SK-N-SH (cell line): ENCODE measurements at regions not wholly inside any gene's neighbourhood (a gene's known extent, or its start where the extent isn't known, plus 50 kb on each side); places are given as distances from the start of the nearest gene placed in this dataset.

Experiments used
- CTCF ChIA-PET: fragments of 300-600, 350-600 bp; formaldehyde crosslinking; extraction: SDS; loops from one replicate; lab custom pipeline; 2021; lab: Yijun Ruan, JAX
- POLR2A ChIA-PET: fragments of 350-600 bp; sonication (Branson Sonifier 250); formaldehyde crosslinking; extraction: SDS; loops from one replicate; lab custom pipeline; 2020; ENCODE audit warnings: antibody characterized with exemption, inconsistent platforms; lab: Yijun Ruan, JAX
- DNase-seq: peaks from one replicate; pipeline ENCODE4 v3.0.0; 2012
- H2AFZ ChIP-seq: fragments of 200-600 bp; sonication (generic); 2 replicates; pipeline ENCODE4 v1.8.1; 2016; ENCODE audit warnings: antibody characterized with exemption, mild to moderate bottlenecking, low read depth
- H3F3A ChIP-seq: fragments of 200-600 bp; sonication (generic); replicated peaks from 2 replicates; pipeline ENCODE3; 2016; ENCODE audit warnings: antibody characterized with exemption, mild to moderate bottlenecking; ENCODE audit not compliant: insufficient read depth
- H3K27ac ChIP-seq, 2 experiments: fragments of 200-500 bp in 1 of 2; fragments of 200-600 bp in 1 of 2; sonication (Bioruptor generic) in 1 of 2; sonication (generic), shearing (Covaris generic) in 1 of 2; 2 replicates each; pipeline versions ENCODE4 v1.5.1 to v1.6.1; 2014 to 2016; ENCODE audit warnings: low read depth in 2 of 2, inconsistent platforms in 1 of 2, low read length in 1 of 2, mild to moderate bottlenecking in 1 of 2, mixed read lengths in 1 of 2
- H3K27me3 ChIP-seq: fragments of 200-600 bp; sonication (generic), shearing (Covaris generic); 2 replicates; pipeline ENCODE4 v1.6.1; 2016; ENCODE audit warnings: mixed run types; ENCODE audit not compliant: insufficient read depth
- H3K36me3 ChIP-seq, 2 experiments: fragments of 200-500 bp in 1 of 2; fragments of 200-600 bp in 1 of 2; sonication (Bioruptor generic) in 1 of 2; sonication (generic) in 1 of 2; replicated peaks in 1 of 2; 2 replicates each; pipeline versions ENCODE3 to v1.5.1; 2014 to 2016; ENCODE audit warnings: low read length in 1 of 2, mild to moderate bottlenecking in 1 of 2; ENCODE audit not compliant: insufficient read depth in 2 of 2, control insufficient read depth in 1 of 2
- H3K4me1 ChIP-seq, 2 experiments: fragments of 200-500 bp in 1 of 2; fragments of 200-600 bp in 1 of 2; sonication (Bioruptor generic) in 1 of 2; sonication (generic), shearing (Covaris generic) in 1 of 2; 2 replicates each; pipeline versions ENCODE4 v1.5.1 to v1.6.1; 2014 to 2016; ENCODE audit warnings: low read depth in 1 of 2, low read length in 1 of 2, mixed run types in 1 of 2; ENCODE audit not compliant: insufficient read depth in 2 of 2, control insufficient read depth in 1 of 2
- H3K4me2 ChIP-seq: fragments of 200-600 bp; sonication (generic), shearing (Covaris generic); 2 replicates; pipeline ENCODE4 v1.6.1; 2017; ENCODE audit warnings: mixed run types
- H3K4me3 ChIP-seq, 2 experiments: fragments of 200-500 bp in 1 of 2; fragments of 200-600 bp in 1 of 2; sonication (Bioruptor generic) in 1 of 2; sonication (generic), shearing (Covaris generic) in 1 of 2; 2 replicates each; pipeline versions ENCODE4 v1.5.1 to v1.8.1; 2014 to 2016; ENCODE audit warnings: low read depth in 2 of 2, inconsistent platforms in 1 of 2, low read length in 1 of 2, mild to moderate bottlenecking in 1 of 2, mixed read lengths in 1 of 2, moderate library complexity in 1 of 2
- H3K79me2 ChIP-seq: fragments of 200-600 bp; sonication (generic); 2 replicates; pipeline ENCODE4 v1.8.1; 2017; ENCODE audit warnings: mild to moderate bottlenecking; ENCODE audit not compliant: insufficient read depth
- H3K9ac ChIP-seq: fragments of 200-600 bp; sonication (generic); 2 replicates; pipeline ENCODE4 v1.6.1; 2017; ENCODE audit warnings: mixed run types
- H3K9me2 ChIP-seq: fragments of 200-600 bp; sonication (generic); 2 replicates; pipeline ENCODE4 v1.6.1; 2017; ENCODE audit warnings: mixed run types
- H3K9me3 ChIP-seq: fragments of 200-600 bp; sonication (generic); 2 replicates; pipeline ENCODE4 v1.6.1; 2017; ENCODE audit warnings: mixed run types, mild to moderate bottlenecking, moderate library complexity
- H4K20me1 ChIP-seq: fragments of 200-600 bp; sonication (generic); 2 replicates; pipeline ENCODE4 v1.6.1; 2017; ENCODE audit warnings: mild to moderate bottlenecking, mixed run types; ENCODE audit not compliant: insufficient read depth
- CHD2 ChIP-seq: fragments of 150-350 bp; IDR thresholded peaks from 2 replicates; pipeline ENCODE4 v1.6.1; 2018; ENCODE audit warnings: low read length; ENCODE audit not compliant: partially characterized antibody
- EZH2phosphoT487 ChIP-seq: fragments of 200-600 bp; sonication (generic); IDR thresholded peaks from 2 replicates; pipeline ENCODE4 v1.6.1; 2017; ENCODE audit warnings: low read depth, mixed run types, mild to moderate bottlenecking, antibody characterized with exemption, moderate library complexity, borderline replicate concordance
- FOSL2 ChIP-seq: IDR thresholded peaks from 2 replicates; pipeline ENCODE4 v1.4.0; 2012; ENCODE audit warnings: low read depth, mild to moderate bottlenecking, moderate library complexity, borderline replicate concordance
- FOXJ3 ChIP-seq: sonication (generic); formaldehyde crosslinking; IDR thresholded peaks from 2 replicates; pipeline ENCODE4 v1.5.1; 2020; ENCODE audit warnings: mild to moderate bottlenecking, missing genetic modification reagents
- FOXM1 ChIP-seq: IDR thresholded peaks from 2 replicates; pipeline ENCODE4 v1.4.0; 2012; ENCODE audit warnings: low read depth, mild to moderate bottlenecking
- JUND ChIP-seq: IDR thresholded peaks from 2 replicates; pipeline ENCODE4 v1.4.0; 2012
- MAX ChIP-seq: IDR thresholded peaks from 2 replicates; pipeline ENCODE4 v1.4.0; 2012; ENCODE audit warnings: low read depth
- MEF2A ChIP-seq: IDR thresholded peaks from 2 replicates; pipeline ENCODE4 v1.4.0; 2012; ENCODE audit warnings: low read depth, borderline replicate concordance
- MXI1 ChIP-seq: IDR thresholded peaks from 2 replicates; pipeline ENCODE4 v1.6.1; 2012; ENCODE audit warnings: mild to moderate bottlenecking, low read depth, low read length, improper control_type of control experiment
- RAD21 ChIP-seq: IDR thresholded peaks from 2 replicates; pipeline ENCODE4 v1.6.1; 2012; ENCODE audit warnings: mild to moderate bottlenecking, low read length
- REST ChIP-seq: IDR thresholded peaks from 2 replicates; pipeline ENCODE4 v1.6.1; 2012; ENCODE audit warnings: mild to moderate bottlenecking, low read depth, low read length, moderate library complexity
- RFX5 ChIP-seq: IDR thresholded peaks from 2 replicates; pipeline ENCODE4 v1.6.1; 2012; ENCODE audit warnings: mild to moderate bottlenecking, improper control_type of control experiment, low read length
- SIN3A ChIP-seq: IDR thresholded peaks from 2 replicates; pipeline ENCODE4 v1.6.1; 2012; ENCODE audit warnings: low read depth, mild to moderate bottlenecking, low read length, moderate library complexity, borderline replicate concordance
- SMC3 ChIP-seq: IDR thresholded peaks from 2 replicates; pipeline ENCODE4 v1.6.1; 2012; ENCODE audit warnings: low read depth, low read length, improper control_type of control experiment
- YY1 ChIP-seq: IDR thresholded peaks from 2 replicates; pipeline ENCODE4 v1.4.0; 2012; ENCODE audit warnings: low read depth, mild to moderate bottlenecking
- WGBS: methylation state at CpG from one replicate; pipeline ENCODE4 v1.1.6; 2017; ENCODE audit warnings: low lambda C conversion rate; 5-methylcytosine and 5-hydroxymethylcytosine counted together
- TF ChIP-seq, protein P1 (sequence below): fragments of 200-600 bp; sonication (generic); IDR thresholded peaks from 2 replicates; pipeline ENCODE4 v1.6.1; 2017; ENCODE audit warnings: antibody characterized with exemption, mild to moderate bottlenecking, moderate library complexity

GRCh38 chr17:72365857-72366414, 245.1 kb downstream of the SOX9 start (continued):
- TF ChIP-seq REST (no peak), YY1 (no peak), SMC3 (no peak; the same call in 1 of the 2 replicates), FOSL2 (no peak), RFX5 (no peak), MXI1 (no peak), FOXM1 (no peak)

DNA sequence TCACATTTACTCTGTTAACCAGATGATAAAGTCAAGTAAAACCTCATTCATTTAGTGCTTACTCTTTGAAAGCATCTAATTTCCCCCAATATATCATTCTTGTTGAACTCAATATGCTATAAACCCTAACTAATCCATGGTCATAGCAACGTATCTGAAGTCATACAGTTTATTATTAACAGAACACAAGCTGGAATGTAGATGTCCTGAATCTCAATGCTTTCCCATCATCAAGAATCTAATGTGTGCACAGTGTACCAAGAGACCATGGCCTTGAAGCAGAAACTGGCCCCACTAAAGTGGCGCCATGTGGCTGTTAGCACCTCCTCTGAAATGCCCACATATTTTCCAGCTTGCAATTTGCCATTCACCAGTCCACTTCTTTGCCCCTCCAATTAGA, 245.8 kb downstream of the SOX9 start:
- 92% methylated on average over 2 of the region's 2 CpGs for WGBS
- no peaks in the 10 kb centered on the region for H3F3A ChIP-seq
- POLR2A ChIA-PET: no interaction called here
- no peaks in the 10 kb centered on the region for H3K36me3 ChIP-seq
- no peak overlapping the region for H3K9ac ChIP-seq
- H3K9me2 ChIP-seq: no peaks in the 10 kb centered on the region
- CTCF ChIA-PET: interaction anchor here (1.0 to 1.7 kb wide), 4 partner anchors 11 to 28 kb away, joined by 3 to 5 read pairs (median 3); no protein-coding TSS in a partner anchor
- H3K4me1 ChIP-seq: peaks cover 22 to 33% of the 10 kb centered on the region in 2 experiments
- H3K4me2 ChIP-seq: no peak overlapping the region
- DNase-seq: no peak
- no peak overlapping the region for H3K4me3 ChIP-seq
- no peak overlapping the region for H3K27ac ChIP-seq
- no peaks in the 10 kb centered on the region for H3K79me2 ChIP-seq
- no peaks in the 10 kb centered on the region for H4K20me1 ChIP-seq
- no peak for TF ChIP-seq EZH2phosphoT487
- H3K9me3 ChIP-seq: no peaks in the 10 kb centered on the region
- no peaks in the 10 kb centered on the region for H3K27me3 ChIP-seq
- H2AFZ ChIP-seq: no peak overlapping the region

- H3F3A ChIP-seq: peaks cover under 1% of the 10 kb centered on the region
- H3K4me2 ChIP-seq: no peak overlapping the region
- H3K27me3 ChIP-seq: no peaks in the 10 kb centered on the region
- no peaks in the 10 kb centered on the region for H3K79me2 ChIP-seq
- no peak overlapping the region for H3K27ac ChIP-seq
- WGBS: 96% methylated on average over 4 of the region's 4 CpGs
- no peak overlapping the region for H3K4me3 ChIP-seq
- H3K9ac ChIP-seq: no peak overlapping the region
- no peaks in the 10 kb centered on the region for H3K9me2 ChIP-seq
- no peaks in the 10 kb centered on the region for H4K20me1 ChIP-seq
- DNase-seq: no peak
- H3K9me3 ChIP-seq: no peaks in the 10 kb centered on the region
- H3K36me3 ChIP-seq: no peaks in the 10 kb centered on the region
- ChIA-PET CTCF (no interaction called here), POLR2A (no interaction called here)
- H3K4me1 ChIP-seq: peaks cover 7 to 27% of the 10 kb centered on the region in 2 experiments
- no peak overlapping the region for H2AFZ ChIP-seq
- TF ChIP-seq, protein P1, sequence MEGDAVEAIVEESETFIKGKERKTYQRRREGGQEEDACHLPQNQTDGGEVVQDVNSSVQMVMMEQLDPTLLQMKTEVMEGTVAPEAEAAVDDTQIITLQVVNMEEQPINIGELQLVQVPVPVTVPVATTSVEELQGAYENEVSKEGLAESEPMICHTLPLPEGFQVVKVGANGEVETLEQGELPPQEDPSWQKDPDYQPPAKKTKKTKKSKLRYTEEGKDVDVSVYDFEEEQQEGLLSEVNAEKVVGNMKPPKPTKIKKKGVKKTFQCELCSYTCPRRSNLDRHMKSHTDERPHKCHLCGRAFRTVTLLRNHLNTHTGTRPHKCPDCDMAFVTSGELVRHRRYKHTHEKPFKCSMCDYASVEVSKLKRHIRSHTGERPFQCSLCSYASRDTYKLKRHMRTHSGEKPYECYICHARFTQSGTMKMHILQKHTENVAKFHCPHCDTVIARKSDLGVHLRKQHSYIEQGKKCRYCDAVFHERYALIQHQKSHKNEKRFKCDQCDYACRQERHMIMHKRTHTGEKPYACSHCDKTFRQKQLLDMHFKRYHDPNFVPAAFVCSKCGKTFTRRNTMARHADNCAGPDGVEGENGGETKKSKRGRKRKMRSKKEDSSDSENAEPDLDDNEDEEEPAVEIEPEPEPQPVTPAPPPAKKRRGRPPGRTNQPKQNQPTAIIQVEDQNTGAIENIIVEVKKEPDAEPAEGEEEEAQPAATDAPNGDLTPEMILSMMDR: no peak
- TF ChIP-seq MEF2A: no peak
- TF ChIP-seq CHD2: no peak
- TF ChIP-seq RAD21: no peak
- TF ChIP-seq JUND: no peak
- TF ChIP-seq MAX: no peak
- TF ChIP-seq FOXJ3: no peak
- TF ChIP-seq SIN3A: no peak
Observed at GRCh38 chr17:72368191-72368590, 247.4 kb downstream of the SOX9 start.
